Stomach (tissue), 4 donors: ENCODE measurements at regions not wholly inside any gene's neighbourhood (a gene's known extent, or its start where the extent isn't known, plus 50 kb on each side); places are given as distances from the start of the nearest gene placed in this dataset.

ENCODE experiments used
- POLR2A ChIP-seq, 4 donors: fragments of 450-650 bp; IDR thresholded peaks; one replicate each; pipeline ENCODE4 v1.6.1; 2016; ENCODE audit warnings: antibody characterized with exemption in 4 of 4, control low read depth in 2 of 4, mild to moderate bottlenecking in 1 of 4, moderate library complexity in 1 of 4
- TF ChIP-seq, protein P1 (sequence below), 7 experiments: fragments of 450-650 bp in 4 of 7; fragments of 200-600 bp in 3 of 7; sonication (generic) in 3 of 7; IDR thresholded peaks; one replicate each; pipeline ENCODE4 v1.5.1; 2016 to 2019; ENCODE audit warnings: antibody characterized with exemption in 7 of 7, control low read depth in 2 of 7, mild to moderate bottlenecking in 1 of 7

DNA sequence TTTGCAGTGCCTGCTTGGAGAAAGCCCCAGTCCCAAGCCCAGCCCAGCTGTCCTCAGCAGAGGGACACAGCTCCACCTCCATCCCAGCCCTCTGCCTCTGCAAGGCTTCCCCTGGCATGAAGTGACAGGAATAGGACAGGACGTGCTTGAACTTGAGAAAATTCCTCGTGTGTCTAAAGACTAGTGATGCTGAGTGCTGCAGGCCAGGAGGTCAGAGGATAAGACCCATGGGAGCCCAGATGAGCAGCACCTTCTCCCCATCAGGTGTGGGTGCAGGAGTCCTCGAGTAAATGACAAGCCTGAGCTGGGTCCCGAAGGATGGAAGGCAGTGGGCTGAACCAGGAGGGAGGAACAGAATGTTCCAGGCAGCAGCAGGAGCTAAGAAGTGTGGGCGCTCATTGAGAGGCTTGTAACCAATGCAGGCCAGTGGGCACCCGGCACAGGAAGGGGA, 67.8 kb upstream of the UXS1 start:
- TF ChIP-seq POLR2A (IDR thresholded peaks at IDR 0.05): no peak
- TF ChIP-seq, protein P1, sequence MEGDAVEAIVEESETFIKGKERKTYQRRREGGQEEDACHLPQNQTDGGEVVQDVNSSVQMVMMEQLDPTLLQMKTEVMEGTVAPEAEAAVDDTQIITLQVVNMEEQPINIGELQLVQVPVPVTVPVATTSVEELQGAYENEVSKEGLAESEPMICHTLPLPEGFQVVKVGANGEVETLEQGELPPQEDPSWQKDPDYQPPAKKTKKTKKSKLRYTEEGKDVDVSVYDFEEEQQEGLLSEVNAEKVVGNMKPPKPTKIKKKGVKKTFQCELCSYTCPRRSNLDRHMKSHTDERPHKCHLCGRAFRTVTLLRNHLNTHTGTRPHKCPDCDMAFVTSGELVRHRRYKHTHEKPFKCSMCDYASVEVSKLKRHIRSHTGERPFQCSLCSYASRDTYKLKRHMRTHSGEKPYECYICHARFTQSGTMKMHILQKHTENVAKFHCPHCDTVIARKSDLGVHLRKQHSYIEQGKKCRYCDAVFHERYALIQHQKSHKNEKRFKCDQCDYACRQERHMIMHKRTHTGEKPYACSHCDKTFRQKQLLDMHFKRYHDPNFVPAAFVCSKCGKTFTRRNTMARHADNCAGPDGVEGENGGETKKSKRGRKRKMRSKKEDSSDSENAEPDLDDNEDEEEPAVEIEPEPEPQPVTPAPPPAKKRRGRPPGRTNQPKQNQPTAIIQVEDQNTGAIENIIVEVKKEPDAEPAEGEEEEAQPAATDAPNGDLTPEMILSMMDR (IDR thresholded peaks at IDR 0.05): no peak
